ENCODE measurements at regions not wholly inside any gene's neighbourhood (a gene's known extent, or its start where the extent isn't known, plus 50 kb on each side); places are given as distances from the start of the nearest gene placed in this dataset.
"Not testable (repeated sequence)": the region's sequence is repeated elsewhere in the genome, so short reads cannot be mapped to it uniquely, and the experiment has no call there.

- not testable (repeated sequence) for TF ChIP-seq POLR2AphosphoS5, POLR2A, EP300 (IDR thresholded peaks at IDR 0.05)
Observed at GRCh38 chr6:60935970-60936369, 1350.1 kb downstream of the KHDRBS2 start.
